Adipocyte (in vitro differentiated cells): ENCODE measurements at regions not wholly inside any gene's neighbourhood (a gene's known extent, or its start where the extent isn't known, plus 50 kb on each side); places are given as distances from the start of the nearest gene placed in this dataset.
"Not testable (repeated sequence)": the region's sequence is repeated elsewhere in the genome, so short reads cannot be mapped to it uniquely, and the experiment has no call there.

ENCODE experiments used
- DNase-seq: peaks from one replicate; pipeline ENCODE4 v3.0.0-alpha.2; 2015; ENCODE audit warnings: low read depth
- H3K27me3 ChIP-seq: replicated peaks from 2 replicates; pipeline ENCODE4 v1.7.0; 2013; ENCODE audit warnings: mild to moderate bottlenecking, low read length, moderate library complexity; ENCODE audit not compliant: control insufficient read depth, insufficient read depth
- H3K36me3 ChIP-seq: 2 replicates; pipeline ENCODE4 v1.7.0; 2013; ENCODE audit warnings: low read length, mild to moderate bottlenecking, moderate library complexity; ENCODE audit not compliant: control insufficient read depth, insufficient read depth, severe bottlenecking
- H3K4me1 ChIP-seq: 2 replicates; pipeline ENCODE4 v1.7.0; 2013; ENCODE audit warnings: mild to moderate bottlenecking, low read length, moderate library complexity; ENCODE audit not compliant: control insufficient read depth, insufficient read depth
- H3K4me3 ChIP-seq: 2 replicates; pipeline ENCODE4 v1.7.0; 2013; ENCODE audit warnings: mild to moderate bottlenecking, low read length, moderate library complexity
- H3K9ac ChIP-seq: 2 replicates; pipeline ENCODE4 v1.7.0; 2013; ENCODE audit warnings: mild to moderate bottlenecking, low read length, moderate library complexity
- H3K9me3 ChIP-seq: 2 replicates; pipeline ENCODE4 v1.7.0; 2013; ENCODE audit warnings: mild to moderate bottlenecking, low read length, moderate library complexity; ENCODE audit not compliant: control insufficient read depth

GRCh38 chr15:62275831-62276230 lies 110.7 kb upstream of the C2CD4B start:
- Histone ChIP-seq H3K4me3 (no peak overlapping the region), H3K36me3 (no peaks in the 10 kb centered on the region), H3K9me3 (peaks cover 17% of the 10 kb centered on the region), H3K9ac (no peak overlapping the region), H3K27me3 (peaks cover 4% of the 10 kb centered on the region), H3K4me1 (no peaks in the 10 kb centered on the region)
- DNase-seq = no peak

DNA sequence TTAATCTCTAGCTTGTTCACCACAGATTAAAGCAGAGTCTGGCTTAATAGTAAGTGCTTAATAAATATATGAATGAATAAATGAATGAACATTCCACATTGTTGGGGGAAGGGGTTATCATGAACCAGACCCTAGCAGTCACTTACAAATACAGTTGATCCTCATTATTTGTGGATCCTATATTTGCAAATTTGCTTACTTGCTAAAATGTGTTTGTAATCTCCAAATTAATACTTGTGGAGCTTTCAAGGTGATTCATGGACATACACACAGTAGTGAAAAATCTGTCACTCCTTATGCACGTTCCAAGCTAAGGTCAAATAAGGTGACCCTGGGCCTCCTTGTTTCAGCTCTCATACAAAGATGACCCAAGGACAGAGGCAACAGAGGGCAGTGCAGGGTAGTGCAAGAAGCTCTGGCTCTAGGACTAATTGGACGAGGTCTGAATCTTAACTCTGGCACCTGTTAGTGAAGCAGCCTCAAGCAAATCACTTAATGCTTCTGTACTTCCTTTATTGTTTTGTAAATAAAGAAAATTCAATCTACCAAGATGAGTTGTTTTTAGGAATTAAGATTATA lies 112.8 kb upstream of the C2CD4B start:
- H3K36me3 ChIP-seq = no peaks in the 10 kb centered on the region
- H3K4me3 ChIP-seq = no peak overlapping the region
- H3K4me1 ChIP-seq = no peaks in the 10 kb centered on the region
- H3K9me3 ChIP-seq = peaks cover 3% of the 10 kb centered on the region
- H3K9ac ChIP-seq = no peak overlapping the region
- peaks cover 4% of the 10 kb centered on the region for H3K27me3 ChIP-seq
- no peak for DNase-seq

GRCh38 chr15:62278534-62278933 lies 113.4 kb upstream of the C2CD4B start:
- no peaks in the 10 kb centered on the region for H3K36me3 ChIP-seq
- no peak for DNase-seq
- H3K9ac ChIP-seq = no peak overlapping the region
- no peaks in the 10 kb centered on the region for H3K4me1 ChIP-seq
- no peak overlapping the region for H3K4me3 ChIP-seq
- H3K27me3 ChIP-seq = peaks cover 4% of the 10 kb centered on the region
- H3K9me3 ChIP-seq = peaks cover 3% of the 10 kb centered on the region

DNA sequence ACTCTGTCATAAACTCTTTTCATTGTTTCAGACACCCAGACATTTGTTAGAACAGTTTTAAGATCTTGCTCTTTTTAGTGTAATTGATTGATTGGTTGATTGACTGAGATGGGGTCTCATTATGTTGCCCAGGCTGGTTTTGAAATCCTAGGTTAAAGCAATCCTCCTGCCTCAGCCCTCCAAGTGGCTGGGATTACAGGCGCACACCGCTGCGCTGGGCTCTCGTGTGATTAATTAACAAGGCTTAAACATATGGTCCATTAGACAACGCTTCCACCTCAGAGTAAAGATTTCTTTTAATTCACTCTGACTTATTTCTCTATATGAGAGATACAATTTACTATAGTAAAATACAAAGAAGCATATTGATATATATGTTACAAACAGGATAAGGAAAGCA lies 114.0 kb upstream of the C2CD4B start:
- Histone ChIP-seq H3K27me3 (peaks cover 4% of the 10 kb centered on the region), H3K9ac (no peak overlapping the region), H3K36me3 (no peaks in the 10 kb centered on the region), H3K4me3 (no peak overlapping the region), H3K9me3 (peaks cover 3% of the 10 kb centered on the region), H3K4me1 (no peaks in the 10 kb centered on the region)
- no peak for DNase-seq

DNA sequence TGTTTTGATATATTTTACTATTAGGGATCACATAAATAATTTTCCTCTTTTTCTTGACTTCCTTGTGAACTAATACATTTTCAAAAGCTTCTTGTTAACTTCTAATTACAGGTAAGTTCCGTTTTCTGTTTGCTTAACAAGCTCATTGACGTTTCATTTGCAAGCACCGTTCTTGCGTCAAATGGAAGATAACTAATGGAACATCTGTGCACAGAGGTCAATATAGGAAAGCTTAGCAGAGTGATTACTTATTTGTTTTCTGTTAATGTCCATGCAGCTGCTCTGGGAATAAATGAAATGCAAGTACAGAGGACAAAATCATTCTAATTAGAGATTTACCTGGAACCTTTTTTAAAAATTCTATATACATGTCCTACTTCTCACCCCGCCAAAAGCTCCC lies 115.5 kb upstream of the C2CD4B start:
- DNase-seq = no peak
- Histone ChIP-seq H3K27me3 (peaks cover 4% of the 10 kb centered on the region), H3K9ac (no peak overlapping the region), H3K36me3 (no peaks in the 10 kb centered on the region), H3K4me3 (no peak overlapping the region), H3K4me1 (no peaks in the 10 kb centered on the region), H3K9me3 (no peaks in the 10 kb centered on the region)

- not testable (repeated sequence) for H3K4me3 ChIP-seq, DNase-seq, H3K4me1 ChIP-seq, H3K36me3 ChIP-seq, H3K9ac ChIP-seq, H3K27me3 ChIP-seq, H3K9me3 ChIP-seq
These were observed 116.7 kb upstream of the C2CD4B start for GRCh38 chr15:62281801-62282200.

GRCh38 chr15:62287066-62287857 lies 122.2 kb upstream of the C2CD4B start:
- Histone ChIP-seq H3K4me1 (no peaks in the 10 kb centered on the region), H3K27me3 (no peaks in the 10 kb centered on the region), H3K36me3 (no peaks in the 10 kb centered on the region), H3K9ac (no peak overlapping the region), H3K4me3 (no peak overlapping the region), H3K9me3 (no peaks in the 10 kb centered on the region)
- DNase-seq = no peak

- Histone ChIP-seq H3K4me1 (no peaks in the 10 kb centered on the region), H3K9me3 (no peaks in the 10 kb centered on the region), H3K27me3 (no peaks in the 10 kb centered on the region)
These were observed 123.4 kb upstream of the C2CD4B start for GRCh38 chr15:62288361-62289017.

DNA sequence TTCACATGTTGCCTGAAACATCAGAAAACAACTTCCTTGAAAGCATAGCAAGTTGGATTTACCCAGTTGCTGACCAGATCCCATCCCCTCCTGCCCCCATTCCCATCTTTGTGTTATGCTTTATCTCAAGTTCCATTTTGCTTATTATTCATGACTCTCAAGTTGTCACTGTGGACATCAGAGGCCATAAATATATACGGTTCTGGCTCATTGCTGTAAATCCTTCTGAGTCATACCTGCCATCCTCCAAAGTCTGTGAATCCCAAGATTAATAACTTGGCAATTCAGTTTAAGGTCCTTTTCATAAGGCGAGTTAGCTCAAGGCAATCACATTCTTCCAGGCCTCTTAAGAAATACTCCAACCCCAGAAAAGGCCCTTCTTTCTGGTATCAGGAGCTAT lies 126.2 kb upstream of the C2CD4B start:
- no peak overlapping the region for H3K9ac ChIP-seq
- no peaks in the 10 kb centered on the region for H3K36me3 ChIP-seq
- no peaks in the 10 kb centered on the region for H3K27me3 ChIP-seq
- peaks cover 8% of the 10 kb centered on the region for H3K9me3 ChIP-seq
- no peaks in the 10 kb centered on the region for H3K4me1 ChIP-seq
- DNase-seq = no peak
- no peak overlapping the region for H3K4me3 ChIP-seq

More at GRCh38 chr15:62288361-62289017, 123.4 kb upstream of the C2CD4B start:
- Histone ChIP-seq H3K36me3 (no peaks in the 10 kb centered on the region), H3K9ac (no peak overlapping the region), H3K4me3 (no peak overlapping the region)
- DNase-seq = no peak

DNA sequence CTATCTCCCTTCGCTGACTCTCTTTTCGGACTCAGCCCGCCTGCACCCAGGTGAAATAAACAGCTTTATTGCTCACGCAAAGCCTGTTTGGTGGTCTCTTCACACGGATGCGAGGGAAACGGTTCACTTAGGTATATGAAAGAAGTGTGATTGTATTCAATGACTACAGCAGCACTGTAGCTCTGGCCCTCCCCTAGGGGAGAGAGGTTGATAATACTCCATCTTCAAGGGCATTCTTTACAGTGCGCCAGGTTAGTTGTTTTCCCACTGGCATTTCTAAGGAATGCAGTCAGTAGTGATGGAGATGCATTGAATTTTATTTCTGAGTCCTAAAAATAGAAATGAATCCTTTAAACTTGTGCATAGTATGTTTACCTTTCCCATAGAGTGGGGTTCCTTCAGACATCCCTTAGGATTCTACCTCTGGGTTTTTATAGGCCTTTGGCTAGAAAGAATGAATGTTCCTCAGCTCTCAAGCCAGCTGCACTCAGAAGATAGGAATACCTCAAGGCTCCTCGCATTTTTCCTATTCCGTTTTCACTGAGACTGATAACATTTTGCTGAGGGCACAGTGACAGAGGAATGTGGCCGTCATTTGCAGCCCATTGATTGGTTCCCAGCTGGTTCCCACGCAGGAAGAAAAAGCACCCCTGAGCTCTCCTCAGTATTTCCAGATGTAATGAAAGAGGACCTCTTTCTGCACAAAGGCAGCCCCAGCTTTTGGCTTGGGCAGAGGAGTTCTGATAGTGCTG lies 131.8 kb upstream of the C2CD4B start:
- H3K4me1 ChIP-seq = peaks cover 4% of the 10 kb centered on the region
- no peak for DNase-seq
- H3K9me3 ChIP-seq = peaks cover 8% of the 10 kb centered on the region

GRCh38 chr15:62297522-62297921 lies 132.4 kb upstream of the C2CD4B start:
- H3K27me3 ChIP-seq = no peaks in the 10 kb centered on the region
- H3K36me3 ChIP-seq = no peaks in the 10 kb centered on the region
- peaks cover 8% of the 10 kb centered on the region for H3K4me1 ChIP-seq
- DNase-seq = no peak
- no peak overlapping the region for H3K4me3 ChIP-seq
- no peak overlapping the region for H3K9ac ChIP-seq
- H3K9me3 ChIP-seq = peaks cover 8% of the 10 kb centered on the region

More for the DNA sequence above, 131.8 kb upstream of the C2CD4B start:
- Histone ChIP-seq H3K36me3 (no peaks in the 10 kb centered on the region), H3K27me3 (no peaks in the 10 kb centered on the region), H3K9ac (no peak overlapping the region), H3K4me3 (no peak overlapping the region)
